ENCODE measurements at regions not wholly inside any gene's neighbourhood (a gene's known extent, or its start where the extent isn't known, plus 50 kb on each side); places are given as distances from the start of the nearest gene placed in this dataset.

GRCh38 chr18:78861116-78861515 lies 118.5 kb upstream of the SALL3 start:
- no peak overlapping the region for H3K4me3 Mint-ChIP-seq (ENCODE audit: low read depth)
- H3K27ac Mint-ChIP-seq = no peak overlapping the region
- no peaks in the 10 kb centered on the region for H3K4me1 Mint-ChIP-seq (ENCODE audit: low read depth)
- no peaks in the 10 kb centered on the region for H3K36me3 Mint-ChIP-seq (ENCODE audit: insufficient read depth)
- no peaks in the 10 kb centered on the region for H3K9me3 Mint-ChIP-seq (ENCODE audit: low read depth)
- DNase-seq (ENCODE audit: low spot score, unreplicated experiment) = no peak
- peaks cover 53% of the 10 kb centered on the region for H3K27me3 Mint-ChIP-seq
- TF ChIP-seq CTCF (IDR thresholded peaks at IDR 0.05; ENCODE audit: unreplicated experiment) = no peak

- no peaks in the 10 kb centered on the region for H3K4me1 Mint-ChIP-seq (ENCODE audit: low read depth)
- no peaks in the 10 kb centered on the region for H3K36me3 Mint-ChIP-seq (ENCODE audit: insufficient read depth)
- DNase-seq (ENCODE audit: low spot score, unreplicated experiment) = no peak
- no peak for TF ChIP-seq CTCF (IDR thresholded peaks at IDR 0.05; ENCODE audit: unreplicated experiment)
- H3K27ac Mint-ChIP-seq = no peak overlapping the region
- no peak overlapping the region for H3K4me3 Mint-ChIP-seq (ENCODE audit: low read depth)
- peaks cover 50% of the 10 kb centered on the region for H3K27me3 Mint-ChIP-seq
- no peaks in the 10 kb centered on the region for H3K9me3 Mint-ChIP-seq (ENCODE audit: low read depth)
Measured at GRCh38 chr18:78861706-78862105, 117.9 kb upstream of the SALL3 start.

GRCh38 chr18:78862395-78862794 lies 117.2 kb upstream of the SALL3 start:
- H3K36me3 Mint-ChIP-seq (ENCODE audit: insufficient read depth) = no peaks in the 10 kb centered on the region
- H3K4me3 Mint-ChIP-seq (ENCODE audit: low read depth) = no peak overlapping the region
- H3K27ac Mint-ChIP-seq = no peak overlapping the region
- H3K27me3 Mint-ChIP-seq = peaks cover 47% of the 10 kb centered on the region
- H3K4me1 Mint-ChIP-seq (ENCODE audit: low read depth) = no peaks in the 10 kb centered on the region
- H3K9me3 Mint-ChIP-seq (ENCODE audit: low read depth) = no peaks in the 10 kb centered on the region
- TF ChIP-seq CTCF (IDR thresholded peaks at IDR 0.05; ENCODE audit: unreplicated experiment) = no peak
- DNase-seq (ENCODE audit: low spot score, unreplicated experiment) = no peak

DNA sequence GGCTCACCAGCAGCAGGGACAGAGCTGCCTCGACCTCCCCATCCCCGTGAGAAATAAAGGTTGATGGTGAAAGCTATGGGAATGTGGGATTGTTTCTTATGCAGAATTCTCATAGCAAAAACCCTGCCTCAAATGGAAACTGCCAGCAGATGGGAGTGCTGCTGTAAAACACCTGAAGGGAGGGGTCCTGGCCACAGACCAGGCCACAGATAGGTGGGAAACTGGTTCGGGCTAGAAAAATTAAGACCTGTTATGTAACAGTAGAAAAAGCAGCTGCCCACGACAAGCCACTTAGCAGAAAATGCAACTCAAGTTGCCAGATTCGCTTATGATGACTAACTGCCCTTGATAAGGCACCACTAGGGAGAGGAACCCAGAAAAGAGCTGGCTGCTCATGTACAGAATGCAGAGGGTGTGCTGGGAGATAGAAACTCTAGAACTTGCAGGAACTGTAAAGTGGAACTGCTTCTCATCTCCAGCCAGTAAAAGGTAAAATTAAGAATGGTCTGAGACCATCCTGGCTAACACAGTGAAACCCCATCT lies 114.5 kb upstream of the SALL3 start:
- no peak for DNase-seq (ENCODE audit: low spot score, unreplicated experiment)
- H3K27me3 Mint-ChIP-seq = peaks cover 33% of the 10 kb centered on the region
- no peak overlapping the region for H3K27ac Mint-ChIP-seq
- H3K4me1 Mint-ChIP-seq (ENCODE audit: low read depth) = peaks cover 1% of the 10 kb centered on the region
- H3K36me3 Mint-ChIP-seq (ENCODE audit: insufficient read depth) = no peaks in the 10 kb centered on the region
- H3K9me3 Mint-ChIP-seq (ENCODE audit: low read depth) = no peaks in the 10 kb centered on the region
- TF ChIP-seq CTCF (IDR thresholded peaks at IDR 0.05; ENCODE audit: unreplicated experiment) = no peak
- H3K4me3 Mint-ChIP-seq (ENCODE audit: low read depth) = no peak overlapping the region

GRCh38 chr18:78865771-78866310 lies 113.8 kb upstream of the SALL3 start:
- peaks cover 28% of the 10 kb centered on the region for H3K27me3 Mint-ChIP-seq
- H3K36me3 Mint-ChIP-seq (ENCODE audit: insufficient read depth) = no peaks in the 10 kb centered on the region
- no peak for TF ChIP-seq CTCF (IDR thresholded peaks at IDR 0.05; ENCODE audit: unreplicated experiment)
- no peak overlapping the region for H3K27ac Mint-ChIP-seq
- no peaks in the 10 kb centered on the region for H3K9me3 Mint-ChIP-seq (ENCODE audit: low read depth)
- H3K4me1 Mint-ChIP-seq (ENCODE audit: low read depth) = peaks cover 1% of the 10 kb centered on the region
- H3K4me3 Mint-ChIP-seq (ENCODE audit: low read depth) = no peak overlapping the region
- no peak for DNase-seq (ENCODE audit: low spot score, unreplicated experiment)
